GOT3 (cell line): ENCODE measurements at regions not wholly inside any gene's neighbourhood (a gene's known extent, or its start where the extent isn't known, plus 50 kb on each side); places are given as distances from the start of the nearest gene placed in this dataset.

Experiments used
- DNase-seq: peaks from one replicate; lab custom pipeline; 2025; ENCODE audit warnings: mixed read lengths; lab: John Stamatoyannopoulos, UW

- no peak for DNase-seq
These were observed 81.7 kb upstream of the HMHB1 start for GRCh38 chr5:143730112-143730801.

- DNase-seq: no peak
These were observed 82.5 kb upstream of the HMHB1 start for GRCh38 chr5:143729334-143729946.

GRCh38 chr5:143723159-143723558 lies 88.8 kb upstream of the HMHB1 start:
- DNase-seq: no peak

- DNase-seq: no peak
These were observed 90.0 kb upstream of the HMHB1 start for GRCh38 chr5:143721925-143722324.

GRCh38 chr5:143720689-143721088 lies 91.3 kb upstream of the HMHB1 start:
- no peak for DNase-seq

- DNase-seq: no peak
These were observed 94.6 kb upstream of the HMHB1 start for GRCh38 chr5:143717400-143717799.

GRCh38 chr5:143716881-143717280 lies 95.1 kb upstream of the HMHB1 start:
- DNase-seq: no peak

- no peak for DNase-seq
These were observed 96.3 kb upstream of the HMHB1 start for GRCh38 chr5:143715616-143716015.

- no peak for DNase-seq
These were observed 97.3 kb upstream of the HMHB1 start for GRCh38 chr5:143714629-143715028.

GRCh38 chr5:143713047-143714003 lies 98.6 kb upstream of the HMHB1 start:
- no peak for DNase-seq

GRCh38 chr5:143708672-143709071 lies 103.3 kb upstream of the HMHB1 start:
- no peak for DNase-seq

- no peak for DNase-seq
These were observed 104.2 kb upstream of the HMHB1 start for GRCh38 chr5:143707806-143708205.

- DNase-seq: no peak
These were observed 106.6 kb upstream of the HMHB1 start for GRCh38 chr5:143705381-143705780.

GRCh38 chr5:143703659-143704058 lies 108.3 kb upstream of the HMHB1 start:
- DNase-seq: no peak

GRCh38 chr5:143701493-143701892 lies 110.5 kb upstream of the HMHB1 start:
- no peak for DNase-seq

- DNase-seq: no peak
These were observed 111.0 kb upstream of the HMHB1 start for GRCh38 chr5:143700994-143701393.

- no peak for DNase-seq
These were observed 112.8 kb upstream of the HMHB1 start for GRCh38 chr5:143699121-143699520.

GRCh38 chr5:143698574-143698973 lies 113.4 kb upstream of the HMHB1 start:
- no peak for DNase-seq

GRCh38 chr5:143696921-143697320 lies 115.0 kb upstream of the HMHB1 start:
- no peak for DNase-seq

GRCh38 chr5:143695941-143696340 lies 116.0 kb upstream of the HMHB1 start:
- no peak for DNase-seq

GRCh38 chr5:143695244-143695864 lies 116.6 kb upstream of the HMHB1 start:
- no peak for DNase-seq

- DNase-seq: no peak
These were observed 117.6 kb upstream of the HMHB1 start for GRCh38 chr5:143694357-143694756.
